Mesendoderm (in vitro differentiated cells): ENCODE measurements at regions not wholly inside any gene's neighbourhood (a gene's known extent, or its start where the extent isn't known, plus 50 kb on each side); places are given as distances from the start of the nearest gene placed in this dataset.

Experiments
- DNase-seq: peaks from one replicate; pipeline ENCODE4 v3.0.0; 2013
- H2AK5ac ChIP-seq: 2 replicates; pipeline ENCODE4 v1.6.1; 2013; ENCODE audit warnings: low read length, inconsistent platforms
- H2BK120ac ChIP-seq: 2 replicates; pipeline ENCODE4 v1.6.1; 2013; ENCODE audit warnings: low read depth, mild to moderate bottlenecking, low read length, moderate library complexity, mixed read lengths
- H2BK15ac ChIP-seq: replicated peaks from 2 replicates; pipeline ENCODE4 v1.6.1; 2013; ENCODE audit warnings: low read depth, mild to moderate bottlenecking, moderate library complexity
- H2BK5ac ChIP-seq: 2 replicates; pipeline ENCODE4 v1.6.1; 2013; ENCODE audit warnings: low read length, inconsistent platforms
- H3K18ac ChIP-seq: 2 replicates; pipeline ENCODE4 v1.6.1; 2013; ENCODE audit warnings: mild to moderate bottlenecking, low read length, mixed read lengths
- H3K23ac ChIP-seq: one replicate; pipeline ENCODE4 v1.6.1; 2013; ENCODE audit warnings: low read length
- H3K27ac ChIP-seq: 2 replicates; pipeline ENCODE4 v1.5.1; 2013; ENCODE audit warnings: low read depth, mild to moderate bottlenecking, inconsistent platforms, low read length, moderate library complexity
- H3K27me3 ChIP-seq: 2 replicates; pipeline ENCODE4 v1.6.1; 2013; ENCODE audit warnings: low read length, control low read depth, mild to moderate bottlenecking, inconsistent platforms; ENCODE audit not compliant: insufficient read depth, poor library complexity
- H3K36me3 ChIP-seq: 2 replicates; pipeline ENCODE4 v1.6.1; 2013; ENCODE audit warnings: low read length, inconsistent platforms; ENCODE audit not compliant: control insufficient read depth, insufficient read depth
- H3K4ac ChIP-seq: one replicate; pipeline ENCODE4 v1.6.1; 2013; ENCODE audit warnings: low read depth, mild to moderate bottlenecking, low read length, moderate library complexity
- H3K4me1 ChIP-seq: 2 replicates; pipeline ENCODE4 v1.6.1; 2013; ENCODE audit warnings: low read depth, low read length, inconsistent platforms; ENCODE audit not compliant: control insufficient read depth
- H3K4me2 ChIP-seq: 2 replicates; pipeline ENCODE4 v1.6.1; 2013; ENCODE audit warnings: low read length
- H3K4me3 ChIP-seq: 2 replicates; pipeline ENCODE4 v1.5.1; 2013; ENCODE audit warnings: mild to moderate bottlenecking, low read length
- H3K56ac ChIP-seq: one replicate; pipeline ENCODE4 v1.6.1; 2013; ENCODE audit warnings: low read length
- H3K79me1 ChIP-seq: 2 replicates; pipeline ENCODE4 v1.6.1; 2013; ENCODE audit warnings: low read length, inconsistent platforms
- H3K79me2 ChIP-seq: 2 replicates; pipeline ENCODE4 v1.6.1; 2013; ENCODE audit warnings: mild to moderate bottlenecking, low read length; ENCODE audit not compliant: control insufficient read depth, insufficient read depth
- H3K9ac ChIP-seq: 2 replicates; pipeline ENCODE4 v1.6.1; 2013; ENCODE audit warnings: low read length, inconsistent platforms
- H4K5ac ChIP-seq: one replicate; pipeline ENCODE4 v1.6.1; 2013; ENCODE audit warnings: low read length
- H4K8ac ChIP-seq: one replicate; pipeline ENCODE4 v1.6.1; 2013; ENCODE audit warnings: low read depth, mild to moderate bottlenecking, control low read depth, low read length, moderate library complexity
- WGBS: extraction: QIAGEN DNeasy Blood & Tissue Kit; methylation state at CpG from one replicate; pipeline ENCODE4 v1.1.7; 2013; ENCODE audit warnings: low lambda C conversion rate, missing lambda C conversion rate; ENCODE audit not compliant: insufficient coverage; ENCODE audit errors: extremely low coverage; 5-methylcytosine and 5-hydroxymethylcytosine counted together

GRCh38 chr3:182393830-182394367 lies 399.4 kb upstream of the ATP11B start:
- Histone ChIP-seq H4K5ac (no peak overlapping the region), H3K4me3 (no peak overlapping the region), H2AK5ac (no peak overlapping the region), H3K36me3 (no peaks in the 10 kb centered on the region), H3K18ac (no peak overlapping the region), H3K79me1 (no peaks in the 10 kb centered on the region), H3K4me1 (no peaks in the 10 kb centered on the region), H3K79me2 (no peaks in the 10 kb centered on the region), H3K9ac (no peak overlapping the region), H4K8ac (no peak overlapping the region), H3K27me3 (no peaks in the 10 kb centered on the region), H3K27ac (no peak overlapping the region), H2BK5ac (no peak overlapping the region), H2BK120ac (no peak overlapping the region), H2BK15ac (no peak overlapping the region), H3K56ac (no peak overlapping the region), H3K4ac (no peak overlapping the region), H3K23ac (no peak overlapping the region), H3K4me2 (no peak overlapping the region)
- no CpG with 5 or more reads among the region's 5 CpGs for WGBS
- no peak for DNase-seq

GRCh38 chr3:182397164-182397563 lies 396.1 kb upstream of the ATP11B start:
- Histone ChIP-seq H4K8ac (no peak overlapping the region), H3K27me3 (no peaks in the 10 kb centered on the region), H3K18ac (no peak overlapping the region), H3K79me2 (no peaks in the 10 kb centered on the region), H3K23ac (no peak overlapping the region), H3K36me3 (no peaks in the 10 kb centered on the region), H2BK5ac (no peak overlapping the region), H3K4me1 (no peaks in the 10 kb centered on the region), H3K4me3 (no peak overlapping the region), H3K4ac (no peak overlapping the region), H3K27ac (no peak overlapping the region), H3K56ac (no peak overlapping the region), H2BK15ac (no peak overlapping the region), H3K79me1 (no peaks in the 10 kb centered on the region), H2BK120ac (no peak overlapping the region), H3K4me2 (no peak overlapping the region), H2AK5ac (no peak overlapping the region), H4K5ac (no peak overlapping the region), H3K9ac (no peak overlapping the region)
- DNase-seq = no peak
- no CpG with 5 or more reads among the region's 1 CpG for WGBS

- Histone ChIP-seq H3K23ac (no peak overlapping the region), H3K9ac (no peak overlapping the region), H3K56ac (no peak overlapping the region), H3K4me3 (no peak overlapping the region), H3K4ac (no peak overlapping the region), H2AK5ac (no peak overlapping the region), H3K27me3 (no peaks in the 10 kb centered on the region), H4K8ac (no peak overlapping the region), H4K5ac (no peak overlapping the region), H3K4me1 (no peaks in the 10 kb centered on the region), H3K79me2 (no peaks in the 10 kb centered on the region), H3K18ac (no peak overlapping the region), H2BK120ac (no peak overlapping the region), H2BK5ac (no peak overlapping the region), H3K4me2 (no peak overlapping the region), H3K36me3 (no peaks in the 10 kb centered on the region), H3K79me1 (no peaks in the 10 kb centered on the region), H3K27ac (no peak overlapping the region), H2BK15ac (no peak overlapping the region)
- no peak for DNase-seq
- WGBS = no CpG with 5 or more reads among the region's 11 CpGs
These were observed 393.1 kb upstream of the ATP11B start for GRCh38 chr3:182399978-182400737.

- Histone ChIP-seq H3K79me1 (no peaks in the 10 kb centered on the region), H3K79me2 (no peaks in the 10 kb centered on the region), H3K4me1 (no peaks in the 10 kb centered on the region), H3K36me3 (no peaks in the 10 kb centered on the region), H4K5ac (no peak overlapping the region), H2BK15ac (no peak overlapping the region), H4K8ac (no peak overlapping the region), H2AK5ac (no peak overlapping the region), H3K27me3 (no peaks in the 10 kb centered on the region), H3K4ac (no peak overlapping the region), H3K9ac (no peak overlapping the region), H2BK120ac (no peak overlapping the region), H3K23ac (no peak overlapping the region), H3K4me2 (no peak overlapping the region), H2BK5ac (no peak overlapping the region), H3K4me3 (no peak overlapping the region), H3K18ac (no peak overlapping the region), H3K56ac (no peak overlapping the region), H3K27ac (no peak overlapping the region)
- no CpG with 5 or more reads among the region's 2 CpGs for WGBS
- DNase-seq = no peak
These were observed 392.5 kb upstream of the ATP11B start for GRCh38 chr3:182400838-182401237.

- Histone ChIP-seq H3K27ac (no peak overlapping the region), H4K5ac (no peak overlapping the region), H3K79me1 (no peaks in the 10 kb centered on the region), H3K36me3 (no peaks in the 10 kb centered on the region), H2AK5ac (no peak overlapping the region), H3K4me1 (no peaks in the 10 kb centered on the region), H3K4ac (no peak overlapping the region), H3K4me3 (no peak overlapping the region), H3K27me3 (no peaks in the 10 kb centered on the region), H2BK5ac (no peak overlapping the region), H3K23ac (no peak overlapping the region), H4K8ac (no peak overlapping the region), H3K79me2 (no peaks in the 10 kb centered on the region), H2BK120ac (no peak overlapping the region), H3K9ac (no peak overlapping the region), H3K56ac (no peak overlapping the region), H3K18ac (no peak overlapping the region), H3K4me2 (no peak overlapping the region), H2BK15ac (no peak overlapping the region)
- DNase-seq = no peak
- WGBS = no CpG with 5 or more reads among the region's 2 CpGs
These were observed 389.3 kb upstream of the ATP11B start for GRCh38 chr3:182404031-182404430.

GRCh38 chr3:182405759-182406158 lies 387.5 kb upstream of the ATP11B start:
- Histone ChIP-seq H3K23ac (no peak overlapping the region), H3K79me2 (no peaks in the 10 kb centered on the region), H3K4me2 (no peak overlapping the region), H3K56ac (no peak overlapping the region), H3K18ac (no peak overlapping the region), H2BK5ac (no peak overlapping the region), H3K36me3 (no peaks in the 10 kb centered on the region), H4K5ac (no peak overlapping the region), H3K4me1 (no peaks in the 10 kb centered on the region), H3K79me1 (no peaks in the 10 kb centered on the region), H3K27ac (no peak overlapping the region), H3K27me3 (no peaks in the 10 kb centered on the region), H4K8ac (no peak overlapping the region), H2BK15ac (no peak overlapping the region), H2BK120ac (no peak overlapping the region), H3K9ac (no peak overlapping the region), H3K4me3 (no peak overlapping the region), H2AK5ac (no peak overlapping the region), H3K4ac (no peak overlapping the region)
- no peak for DNase-seq
- no CpG with 5 or more reads among the region's 2 CpGs for WGBS
